Amygdala (tissue), 56 donors: ENCODE measurements at regions not wholly inside any gene's neighbourhood (a gene's known extent, or its start where the extent isn't known, plus 50 kb on each side); places are given as distances from the start of the nearest gene placed in this dataset.
"Not testable (repeated sequence)": the region's sequence is repeated elsewhere in the genome, so short reads cannot be mapped to it uniquely, and the experiment has no call there.

ENCODE experiments used
- DNase-seq, 56 donors: peaks; one replicate each; lab custom pipeline; 2025; lab: John Stamatoyannopoulos, UW

DNA sequence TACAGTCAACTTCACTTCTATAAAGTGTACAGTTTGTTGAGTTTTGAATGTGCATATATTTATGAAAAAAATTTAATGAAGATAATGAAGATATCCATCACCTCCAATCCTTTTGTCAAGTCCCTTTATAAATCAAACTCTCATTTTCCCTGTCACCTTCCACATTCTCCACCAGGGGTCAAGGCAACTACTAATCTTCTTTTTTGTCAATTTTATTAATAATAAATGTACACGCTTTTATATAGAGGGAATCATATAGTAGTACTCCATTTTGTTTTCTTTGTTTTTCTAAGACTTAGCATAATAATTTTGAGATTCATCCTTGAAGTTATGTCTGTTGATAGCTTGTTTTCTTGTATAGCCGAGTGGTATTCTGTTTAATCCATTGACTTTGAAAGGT, 1594.2 kb upstream of the PRMT6 start:
- DNase-seq, result no peak

DNA sequence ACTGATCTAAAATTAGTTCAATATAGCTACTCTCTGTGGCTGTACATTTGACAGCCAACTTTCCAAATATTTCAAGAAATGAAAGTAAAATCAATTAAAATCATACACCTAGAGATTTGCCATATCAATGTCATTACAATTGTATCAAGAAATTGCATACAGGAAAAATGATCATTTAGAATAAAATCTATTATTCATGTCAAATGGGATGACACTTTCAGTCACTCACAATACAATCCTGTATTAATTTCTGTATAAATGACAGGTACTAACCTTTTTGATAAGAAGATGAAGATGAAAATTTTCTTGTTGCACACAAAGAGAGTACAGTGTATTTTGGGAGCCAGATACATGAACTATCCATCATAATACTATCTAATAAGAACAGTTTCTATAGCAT, 1588.9 kb upstream of the PRMT6 start:
- no peak for DNase-seq

DNA sequence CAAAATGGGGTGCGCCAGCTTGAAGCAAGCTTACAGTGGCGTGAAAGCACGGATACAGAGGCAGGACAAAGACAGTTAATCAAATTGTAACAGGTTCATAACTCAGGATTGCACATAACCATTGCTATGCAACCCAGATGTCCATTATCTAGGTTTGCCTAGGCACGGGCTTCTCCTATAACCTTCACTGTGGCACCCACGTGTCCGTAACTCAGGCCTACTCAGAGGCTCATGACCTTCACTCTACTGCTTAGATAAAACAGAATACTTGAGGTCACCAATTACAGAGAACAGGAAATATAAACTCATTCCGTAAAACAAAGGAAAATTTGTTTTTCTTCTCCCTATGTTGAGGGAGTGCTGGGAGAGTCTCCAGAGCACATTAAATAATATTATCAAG, 1585.9 kb upstream of the PRMT6 start:
- not testable (repeated sequence) for DNase-seq

DNA sequence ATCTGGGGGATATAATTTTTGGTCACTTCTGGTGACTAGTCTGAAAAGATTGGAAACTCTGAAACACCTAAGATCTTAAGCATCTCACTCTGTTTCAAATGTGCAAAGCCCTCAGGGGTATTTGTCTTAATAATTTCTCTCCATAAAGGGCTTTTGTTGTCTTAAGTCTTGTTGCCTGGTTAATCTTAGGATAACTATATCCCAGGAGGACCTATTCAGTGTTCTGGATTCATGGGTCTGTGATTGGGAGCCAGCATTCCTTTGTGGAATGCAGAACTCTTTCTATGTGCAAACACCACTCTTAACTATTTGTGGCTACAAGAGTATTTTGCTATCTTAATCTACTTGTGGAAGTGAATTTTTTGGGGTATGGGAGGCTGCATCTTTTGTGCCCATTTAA, 1573.0 kb upstream of the PRMT6 start:
- no peak for DNase-seq

DNA sequence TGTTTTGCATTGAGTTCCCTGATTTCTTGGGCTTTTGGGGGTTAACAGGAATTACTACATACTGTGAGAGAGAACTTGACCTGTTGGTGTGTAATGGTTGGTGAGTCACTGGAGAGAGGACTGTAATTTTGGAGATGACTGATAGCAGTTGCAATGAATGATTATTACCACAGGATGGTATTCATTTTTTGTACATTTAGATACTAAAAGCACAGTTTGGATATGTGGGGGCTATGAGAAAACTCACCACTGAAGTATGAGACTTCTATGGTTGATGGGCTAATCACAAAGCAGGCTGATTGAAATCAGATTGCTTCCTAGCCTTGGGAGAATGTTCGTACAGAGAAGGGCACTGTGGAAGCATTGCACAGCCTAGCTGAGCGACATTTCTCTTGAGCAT, 1571.3 kb upstream of the PRMT6 start:
- DNase-seq, result no peak

DNA sequence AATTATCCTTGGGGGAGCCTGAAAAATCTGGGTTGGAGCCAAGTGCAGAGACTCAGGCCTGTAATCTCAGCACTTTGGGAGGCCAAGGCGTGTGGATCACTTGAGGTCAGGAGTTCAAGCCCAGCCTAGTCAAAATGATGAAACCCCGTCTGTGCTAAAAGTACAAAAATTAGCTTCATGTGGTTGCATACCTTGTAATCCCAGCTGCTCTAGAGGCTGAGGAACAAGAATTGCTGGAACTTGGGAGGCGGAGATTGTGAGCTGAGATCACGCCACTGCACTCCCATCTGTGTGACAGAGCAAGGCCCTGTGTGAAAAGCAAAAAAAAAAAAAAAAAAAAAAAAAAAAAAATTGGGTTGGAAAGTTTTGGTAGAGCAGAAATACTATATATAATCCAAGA, 1563.6 kb upstream of the PRMT6 start:
- no peak for DNase-seq

DNA sequence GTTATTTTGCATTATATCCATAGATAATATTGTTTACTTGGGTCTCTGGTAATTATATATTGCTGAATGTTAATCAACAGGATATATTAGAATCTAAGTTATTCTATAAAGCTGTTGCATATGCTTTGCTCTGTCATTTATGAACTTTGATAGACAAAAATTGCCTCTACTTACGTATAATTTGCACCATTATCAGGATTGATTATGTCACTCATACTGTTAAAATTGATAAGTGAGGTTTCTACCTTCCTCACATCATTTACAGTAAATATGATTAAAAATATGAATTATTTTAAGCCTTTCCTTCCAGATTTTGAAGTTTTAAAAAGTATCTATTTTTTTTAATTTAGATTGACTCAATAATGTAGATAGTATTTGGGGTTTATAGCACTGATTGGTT, 1540.4 kb upstream of the PRMT6 start:
- no peak for DNase-seq

DNA sequence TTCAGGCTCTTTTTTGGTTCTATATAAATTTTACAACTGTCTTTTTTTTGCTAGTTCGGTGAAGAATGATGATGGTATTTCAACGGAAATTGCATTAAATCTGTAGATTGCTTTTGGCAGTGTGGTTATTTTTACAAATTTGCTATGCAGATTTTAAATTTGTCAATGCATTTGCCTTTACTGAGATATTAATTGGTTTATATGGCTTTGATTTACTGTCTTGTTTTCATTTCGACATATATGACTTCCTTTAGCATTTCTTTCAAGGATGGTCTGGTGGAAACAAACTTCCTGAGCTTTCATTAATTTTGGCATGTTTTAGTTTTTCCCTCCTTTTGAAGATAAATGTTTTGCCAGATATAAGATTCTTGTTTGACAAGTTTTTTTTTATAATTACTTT, 1522.5 kb upstream of the PRMT6 start:
- DNase-seq, result no peak

DNA sequence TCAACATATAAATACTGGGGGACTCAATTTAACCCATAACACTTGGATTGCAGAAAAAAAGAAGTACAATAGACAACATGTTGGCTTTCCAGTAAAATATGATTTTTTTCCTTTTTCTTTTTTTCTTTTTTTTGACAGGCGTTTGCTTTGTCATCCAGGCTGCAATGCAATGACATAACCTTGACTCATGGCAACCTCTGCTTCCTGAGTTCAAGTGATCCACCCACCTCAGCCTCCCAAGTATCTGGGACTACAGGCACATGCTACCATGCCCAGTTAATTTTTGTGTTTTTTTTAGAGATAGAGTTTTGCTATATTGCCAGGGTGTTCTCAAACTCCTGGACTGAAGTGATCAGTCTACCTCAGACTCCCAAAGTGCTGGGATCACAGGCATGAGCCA, 1512.0 kb upstream of the PRMT6 start:
- DNase-seq, result no peak

DNA sequence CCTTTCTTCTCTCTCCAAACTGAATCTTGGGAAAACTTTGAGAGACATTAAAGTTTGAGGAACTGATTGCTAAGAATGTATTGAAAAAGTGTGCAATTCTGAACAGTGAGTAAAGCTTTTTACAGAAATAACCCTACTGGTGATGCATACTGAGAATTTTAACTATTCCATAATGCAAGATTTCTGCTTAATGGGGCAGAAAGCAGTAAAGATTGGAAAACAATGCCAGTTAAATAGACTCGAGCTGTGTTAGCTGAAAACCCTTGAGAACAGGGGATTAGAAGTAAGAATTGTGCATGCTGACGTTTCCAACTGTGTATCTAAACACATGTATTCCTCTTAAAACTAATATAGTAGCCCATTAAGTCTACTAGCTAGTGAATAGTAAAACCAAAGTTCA, 1500.2 kb upstream of the PRMT6 start:
- DNase-seq, result no peak

DNA sequence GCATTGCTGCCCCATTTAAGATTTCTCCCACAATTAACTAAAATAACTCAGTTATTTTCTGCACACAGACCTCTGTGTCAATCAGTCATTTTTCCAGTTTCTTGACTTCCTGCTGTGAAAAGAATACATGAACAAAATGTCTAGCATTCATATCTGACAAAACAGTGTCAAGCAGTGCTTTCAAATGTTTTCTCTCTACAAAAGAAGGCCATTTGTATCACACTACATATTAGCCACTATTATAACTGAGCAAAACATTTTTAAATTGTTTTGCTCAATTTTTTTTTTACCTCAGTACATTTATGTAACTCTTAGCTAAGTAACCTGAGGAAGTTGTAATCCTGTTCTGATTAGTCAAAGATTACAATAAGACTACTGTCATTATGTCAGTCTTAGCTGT, 1498.5 kb upstream of the PRMT6 start:
- no peak for DNase-seq

DNA sequence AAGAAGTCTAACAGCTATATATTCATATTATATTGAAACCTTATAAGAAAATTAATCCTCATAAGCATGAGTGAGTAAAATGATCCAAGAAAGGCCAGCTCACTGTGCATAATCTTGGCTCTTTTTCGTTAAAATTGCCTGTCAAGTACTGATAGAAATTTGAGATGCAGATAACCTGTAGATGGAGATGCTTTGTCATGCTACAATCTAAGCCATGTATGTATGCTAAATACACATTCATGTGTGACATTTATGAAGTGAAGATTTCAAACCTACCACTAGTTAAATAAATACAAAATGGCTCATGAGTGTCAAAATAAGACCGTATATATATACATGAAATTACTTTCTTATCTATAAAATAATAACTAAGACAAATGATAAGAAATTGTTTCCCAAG, 1491.5 kb upstream of the PRMT6 start:
- no peak for DNase-seq

DNA sequence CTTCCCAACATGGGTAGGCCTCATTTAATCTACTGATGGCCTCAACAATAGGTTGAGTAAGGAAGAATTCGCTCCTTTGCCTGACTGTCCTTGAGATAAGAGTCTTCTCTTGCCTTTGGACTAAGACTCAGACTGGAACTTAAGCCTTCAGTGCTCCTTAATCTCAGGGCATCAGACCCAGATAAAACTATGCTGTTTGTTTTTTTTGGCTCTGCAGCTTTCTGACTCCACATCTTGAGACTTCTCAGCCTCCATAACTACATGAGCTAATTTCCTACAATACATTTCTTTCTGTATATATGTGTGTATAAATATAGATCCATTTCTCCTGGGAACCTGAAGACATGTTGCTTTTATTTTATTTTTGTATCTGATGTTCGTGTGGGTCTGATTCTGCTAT, 1470.7 kb upstream of the PRMT6 start:
- DNase-seq, result no peak

DNA sequence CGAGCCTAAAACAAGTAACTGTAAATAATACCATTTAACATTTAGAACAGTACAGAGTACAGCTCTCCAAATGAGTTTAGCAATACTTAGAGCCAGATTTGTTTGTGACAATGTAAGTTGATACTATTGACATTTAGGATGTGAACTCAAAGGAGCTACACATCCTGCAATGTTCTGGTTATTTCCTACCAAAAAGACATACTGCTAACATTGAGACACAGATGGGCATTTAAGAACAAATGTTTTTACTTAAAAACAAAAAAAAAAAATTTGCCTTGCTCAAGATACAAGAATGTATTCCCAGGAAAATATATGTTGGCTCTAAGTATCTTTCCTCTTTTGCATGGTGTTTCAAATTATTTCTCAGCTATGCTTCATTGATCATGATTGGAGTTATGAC, 1464.8 kb upstream of the PRMT6 start:
- DNase-seq, result no peak

DNA sequence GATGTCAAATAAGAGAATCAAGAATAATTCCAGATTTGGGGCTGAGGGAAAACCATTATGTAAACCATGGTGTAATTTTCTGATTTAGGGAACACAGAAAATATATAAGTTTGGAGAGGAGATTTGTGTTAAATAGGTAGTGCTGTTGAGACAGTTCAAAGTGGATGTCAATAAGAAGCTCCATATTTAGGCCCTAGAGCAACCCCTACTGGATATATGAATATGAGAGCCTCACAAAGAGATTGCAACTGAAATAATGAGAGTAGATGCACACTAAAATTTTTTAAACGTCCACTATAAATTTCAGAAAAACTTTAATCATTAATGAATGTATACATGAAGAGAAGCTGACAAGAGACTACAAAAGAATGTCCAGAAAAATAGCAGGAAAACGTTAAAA, 1447.8 kb upstream of the PRMT6 start:
- DNase-seq, result no peak

DNA sequence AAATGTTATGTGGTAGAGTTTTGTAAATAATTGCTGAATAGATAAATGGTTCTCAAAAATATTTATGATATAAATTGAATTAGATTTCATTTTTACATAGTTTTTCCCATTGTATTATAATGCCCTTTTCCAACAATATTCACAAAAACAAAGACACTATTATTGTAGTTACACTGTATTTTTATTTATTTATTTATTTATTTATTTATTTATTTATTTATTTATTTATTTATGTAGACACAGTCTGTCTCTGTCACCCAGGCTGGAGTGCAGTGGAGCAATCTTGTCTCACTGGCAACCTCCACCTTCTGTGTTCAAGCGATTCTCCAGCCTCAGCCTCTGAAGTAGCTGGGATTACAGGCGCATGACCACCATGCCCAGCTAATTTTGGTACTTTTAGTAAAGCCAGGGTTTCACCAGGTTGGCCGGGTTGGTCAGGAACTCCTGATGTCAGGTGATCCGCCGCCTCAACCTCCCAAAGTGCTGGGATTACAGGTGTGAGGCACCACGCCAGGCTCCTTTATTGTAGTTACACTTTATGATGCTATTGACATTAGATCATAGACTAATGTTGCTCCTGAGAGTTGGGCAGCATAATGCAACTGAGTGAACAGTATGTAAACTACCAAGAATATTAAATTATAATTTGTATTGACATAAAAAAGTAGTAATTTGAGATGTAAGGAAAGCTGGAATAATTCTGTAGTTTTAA, 1430.0 kb upstream of the PRMT6 start:
- DNase-seq, result no peak

DNA sequence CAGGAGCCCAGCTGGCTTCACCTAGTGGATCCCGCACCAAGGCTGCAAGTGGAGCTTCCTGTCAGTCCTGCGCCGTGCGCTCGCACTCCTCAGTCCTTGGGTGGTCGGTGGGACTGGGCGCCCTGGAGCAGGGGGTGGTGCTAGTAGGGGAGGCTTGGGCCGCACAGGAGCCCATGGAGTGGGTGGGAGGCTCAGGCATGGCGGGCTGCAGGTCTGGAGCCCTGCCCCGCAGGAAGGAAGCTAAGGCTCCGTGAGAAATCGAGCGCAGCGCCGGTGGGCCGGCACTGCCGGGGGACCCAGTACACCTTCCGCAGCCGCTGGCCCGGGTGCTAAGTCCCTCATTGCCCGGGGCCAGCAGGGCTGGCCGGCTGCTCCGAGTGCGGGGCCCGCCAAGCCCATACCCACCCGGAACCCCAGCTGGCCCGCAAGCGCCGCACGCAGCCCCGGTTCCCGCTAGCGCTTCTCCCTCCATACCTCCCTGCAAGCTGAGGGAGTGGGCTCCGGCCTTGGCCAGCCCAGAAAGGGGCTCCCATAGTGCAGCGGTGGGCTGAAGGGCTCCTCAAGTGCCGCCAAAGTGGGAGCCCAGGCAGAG, 1425.2 kb upstream of the PRMT6 start:
- not testable (repeated sequence) for DNase-seq

DNA sequence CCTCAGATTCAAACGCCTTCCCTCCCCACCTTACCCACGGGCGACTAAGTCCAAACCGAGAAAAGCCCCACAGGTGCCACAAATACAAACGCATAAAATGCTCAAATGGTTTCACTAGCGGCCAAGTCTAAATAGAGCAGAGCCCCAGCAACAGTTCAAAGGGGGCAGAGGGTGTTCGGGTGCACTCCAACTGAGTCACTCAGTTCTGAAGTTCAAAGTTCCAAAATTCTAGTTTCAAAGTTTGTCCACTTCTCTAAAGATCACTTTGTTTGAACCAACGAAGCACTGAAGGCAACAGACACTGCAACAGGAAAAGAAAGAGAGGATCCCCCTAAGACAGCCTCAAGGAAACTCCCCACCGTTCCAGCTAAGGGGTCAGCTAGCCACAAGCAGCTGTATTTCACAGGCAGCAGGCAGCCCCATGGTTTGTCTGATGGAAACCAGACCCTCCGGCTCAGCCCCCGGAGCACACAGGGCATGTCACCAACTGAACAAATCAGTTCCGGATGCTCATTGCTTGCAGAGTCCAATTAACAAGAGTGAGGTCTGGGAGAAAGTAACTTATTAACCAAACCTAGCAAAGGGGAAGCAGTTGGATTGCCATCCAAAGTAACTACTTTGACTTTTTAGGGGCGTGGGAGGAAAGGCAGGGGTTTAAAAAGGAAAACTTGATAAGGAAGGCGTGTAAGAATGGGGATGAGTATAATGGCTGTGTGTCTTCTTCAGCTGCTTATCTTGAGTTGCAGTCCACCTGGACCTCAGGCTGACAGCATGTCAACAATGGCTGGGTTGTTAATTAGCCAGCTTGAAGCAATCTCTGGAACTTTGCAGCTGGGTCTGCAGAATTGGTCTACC, 1423.9 kb upstream of the PRMT6 start:
- DNase-seq, result no peak

DNA sequence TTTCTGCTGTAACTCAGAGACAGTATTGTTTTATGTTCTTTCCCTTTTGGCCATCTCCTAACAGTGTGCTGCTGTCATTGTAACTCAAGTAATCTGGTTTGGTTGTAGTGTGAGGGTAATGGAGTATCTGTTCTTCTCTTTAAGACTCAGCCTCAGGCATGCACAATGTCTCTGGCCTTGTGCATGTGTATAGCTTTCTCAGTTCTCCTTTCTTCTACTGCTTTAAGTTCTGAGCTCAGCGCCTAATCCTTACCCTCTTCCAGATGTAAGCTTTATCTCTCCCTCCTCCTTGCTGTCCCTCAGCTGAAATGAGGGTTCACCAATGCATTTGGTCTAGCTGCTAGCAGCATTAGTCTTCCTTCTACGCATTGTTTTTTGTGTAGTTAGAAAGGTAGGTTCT, 1420.4 kb upstream of the PRMT6 start:
- DNase-seq, result no peak

DNA sequence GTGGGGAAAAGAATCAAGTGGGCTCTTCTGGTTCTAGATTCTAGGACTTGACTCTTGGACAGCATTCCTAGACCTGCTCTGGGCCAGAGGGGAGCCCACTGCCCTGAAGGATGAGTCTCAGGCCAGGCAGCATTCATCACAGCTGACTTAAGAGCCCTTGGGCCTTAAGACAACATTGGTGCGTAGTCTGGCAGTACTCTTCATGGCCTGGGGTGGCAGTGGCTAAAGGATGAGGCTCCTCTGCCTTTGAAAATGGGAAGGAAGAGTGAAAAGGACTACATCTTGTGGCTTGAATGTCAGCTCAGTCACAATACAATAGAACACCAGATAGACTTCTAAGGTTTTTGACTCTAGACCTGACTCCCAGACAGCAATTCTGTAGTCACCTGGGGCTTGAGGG, 1415.1 kb upstream of the PRMT6 start:
- no peak for DNase-seq

DNA sequence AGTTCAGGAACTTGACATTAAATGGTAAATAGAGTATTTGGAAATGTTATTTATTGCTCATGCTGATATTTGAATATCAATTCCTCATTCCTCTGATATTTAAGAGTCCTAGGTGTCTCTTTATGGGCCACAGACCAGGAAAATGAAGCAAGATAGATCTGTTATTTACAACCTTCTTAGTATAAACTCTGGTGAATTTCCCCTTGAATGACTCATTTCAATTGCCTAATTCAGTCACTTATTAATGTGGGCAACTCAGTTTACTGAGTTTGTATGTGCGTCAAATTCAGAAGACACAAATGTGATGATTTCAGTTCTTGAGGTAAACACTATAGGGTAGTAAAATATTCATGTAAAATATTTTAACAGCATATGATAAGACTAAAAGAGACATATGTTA, 1404.4 kb upstream of the PRMT6 start:
- DNase-seq, result no peak

DNA sequence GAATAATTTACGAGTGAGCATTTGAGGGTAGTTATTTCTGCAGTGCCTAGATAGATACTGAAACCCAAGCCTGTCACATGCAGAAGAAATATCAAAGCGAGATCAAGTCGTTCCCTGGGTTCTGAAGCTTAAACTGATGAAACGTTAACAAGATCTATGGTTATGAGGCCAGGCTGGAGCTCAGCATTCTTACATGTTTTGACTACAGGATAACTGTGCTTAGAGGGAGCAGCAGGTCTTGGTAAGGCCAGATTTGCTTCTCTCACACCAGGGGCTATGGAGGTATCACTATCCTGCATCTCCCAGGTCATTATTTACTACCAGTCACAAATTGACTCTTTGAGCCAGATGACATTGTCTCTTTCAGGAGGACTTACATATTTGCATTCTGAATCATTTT, 1401.4 kb upstream of the PRMT6 start:
- no peak for DNase-seq
